ENCODE measurements at regions not wholly inside any gene's neighbourhood (a gene's known extent, or its start where the extent isn't known, plus 50 kb on each side); places are given as distances from the start of the nearest gene placed in this dataset.

- Histone ChIP-seq H2AFZ (ENCODE audit: low read depth, low read length, poor library complexity, severe bottlenecking) (no peak overlapping the region), H3K27ac (ENCODE audit: low read depth, low read length) (no peak overlapping the region), H3K27me3 (ENCODE audit: insufficient read depth, low read length) (0 out of 2 replicates have a peak, but pooled peaks cover 3% of the 10 kb centered on the region), H3K36me3 (ENCODE audit: control insufficient read depth in 1 of 2, insufficient read depth in 2 of 2, low read length in 2 of 2) (no peaks in the 10 kb centered on the region), H3K9me2 (ENCODE audit: insufficient read depth) (no peaks in the 10 kb centered on the region), H3K79me2 (ENCODE audit: insufficient read depth, low read length) (no peaks in the 10 kb centered on the region), H4K20me1 (ENCODE audit: insufficient read depth) (no peaks in the 10 kb centered on the region), H3K4me1 (ENCODE audit: control insufficient read depth in 1 of 2, insufficient read depth in 2 of 2, low read length in 2 of 2) (peaks cover 9 to 42% of the 10 kb centered on the region in 2 experiments), H3K9me3 (ENCODE audit: control insufficient read depth in 1 of 2, insufficient read depth in 1 of 2, low read depth in 1 of 2, low read length in 2 of 2) (no peaks in the 10 kb centered on the region), H3K4me3 (replicated peaks in 1 of 2; ENCODE audit: low read depth in 1 of 2, low read length in 2 of 2) (no peak overlapping the region), H3K9ac (ENCODE audit: low read length) (no peak overlapping the region), H3K4me2 (ENCODE audit: low read length) (no peak overlapping the region)
- intact Hi-C loops (cut with micrococcal nuclease) = no loop called here
- ATAC-seq = no peak
- CTCF ChIA-PET = interaction anchor here (0.9 kb wide), 1 partner anchor 11 kb away, joined by 3 read pairs; no protein-coding TSS in a partner anchor
- no TSS peak for BruUV-seq (replicated peaks)
- POLR2A ChIA-PET = no interaction called here
- TF ChIP-seq FOSL1 (IDR thresholded peaks at IDR 0.05; ENCODE audit: low read depth) (no peak), TCF7L2 (IDR thresholded peaks at IDR 0.05; ENCODE audit: borderline replicate concordance, extremely low read depth, insufficient read depth, insufficient read length) (no peak), YY1 (IDR thresholded peaks at IDR 0.05; ENCODE audit: extremely low read depth, insufficient replicate concordance, low read depth, low read length) (no peak), POLR2AphosphoS5 (IDR thresholded peaks at IDR 0.05; ENCODE audit: low read depth, low read length) (no peak), MAX (IDR thresholded peaks at IDR 0.05) (no peak), SP1 (IDR thresholded peaks at IDR 0.05; ENCODE audit: low read depth) (no peak)
- RAD21 ChIA-PET (ENCODE audit: low non-redundant PET in 1 of 2, low total read pairs in 2 of 2, uncharacterized antibody in 2 of 2, unreplicated experiment in 2 of 2) = interaction anchor here in 1 of 2 experiments (0.7 kb wide), 1 partner anchor 1385 kb away, joined by 3 read pairs; no protein-coding TSS in a partner anchor
- no peak for DNase-seq (ENCODE audit: low read depth, low spot score)
These were observed 202.0 kb downstream of the MATN1 start for GRCh38 chr1:30521261-30521865.

- no peak overlapping the region for H3K27ac ChIP-seq (ENCODE audit: low read depth, low read length)
- H3K27me3 ChIP-seq (ENCODE audit: insufficient read depth, low read length) = 0 out of 2 replicates have a peak, but pooled peaks cover 3% of the 10 kb centered on the region
- H3K4me3 ChIP-seq (replicated peaks in 1 of 2; ENCODE audit: low read depth in 1 of 2, low read length in 2 of 2) = no peak overlapping the region
- ChIA-PET POLR2A (no interaction called here), CTCF (no interaction called here), RAD21 (ENCODE audit: low non-redundant PET in 1 of 2, low total read pairs in 2 of 2, uncharacterized antibody in 2 of 2, unreplicated experiment in 2 of 2) (no interaction called here)
- H4K20me1 ChIP-seq (ENCODE audit: insufficient read depth) = no peaks in the 10 kb centered on the region
- TF ChIP-seq ELF1 (IDR thresholded peaks at IDR 0.05; ENCODE audit: borderline replicate concordance, low read depth) (no peak), YY1 (IDR thresholded peaks at IDR 0.05; ENCODE audit: extremely low read depth, insufficient replicate concordance, low read depth, low read length) (no peak), TCF7L2 (IDR thresholded peaks at IDR 0.05; ENCODE audit: borderline replicate concordance, extremely low read depth, insufficient read depth, insufficient read length) (no peak), ZBTB33 (IDR thresholded peaks at IDR 0.05; ENCODE audit: extremely low read depth, insufficient replicate concordance, low read length) (no peak), EZH2phosphoT487 (IDR thresholded peaks at IDR 0.05; ENCODE audit: borderline replicate concordance) (no peak), POLR2A (IDR thresholded peaks at IDR 0.05; ENCODE audit: borderline replicate concordance, extremely low read depth, insufficient read depth, insufficient read length) (no peak)
- H3K36me3 ChIP-seq (ENCODE audit: control insufficient read depth in 1 of 2, insufficient read depth in 2 of 2, low read length in 2 of 2) = no peaks in the 10 kb centered on the region
- no peaks in the 10 kb centered on the region for H3K79me2 ChIP-seq (ENCODE audit: insufficient read depth, low read length)
- intact Hi-C loops (cut with micrococcal nuclease) = no loop called here
- no peaks in the 10 kb centered on the region for H3K9me2 ChIP-seq (ENCODE audit: insufficient read depth)
- no peak overlapping the region for H3K9ac ChIP-seq (ENCODE audit: low read length)
- no peak overlapping the region for H3K4me2 ChIP-seq (ENCODE audit: low read length)
- no peak overlapping the region for H2AFZ ChIP-seq (ENCODE audit: low read depth, low read length, poor library complexity, severe bottlenecking)
- no peaks in the 10 kb centered on the region for H3K9me3 ChIP-seq (ENCODE audit: control insufficient read depth in 1 of 2, insufficient read depth in 1 of 2, low read depth in 1 of 2, low read length in 2 of 2)
- DNase-seq (ENCODE audit: low read depth, low spot score) = no peak
- peaks cover 1 to 33% of the 10 kb centered on the region in 2 experiments; a peak in 3 of 4 replicates for H3K4me1 ChIP-seq (ENCODE audit: control insufficient read depth in 1 of 2, insufficient read depth in 2 of 2, low read length in 2 of 2)
- BruUV-seq (replicated peaks) = no TSS peak
- no peak for ATAC-seq
These were observed 202.9 kb downstream of the MATN1 start for GRCh38 chr1:30520476-30520875.

Data from HCT116 (cell line).